SK-N-SH (cell line): ENCODE measurements at regions not wholly inside any gene's neighbourhood (a gene's known extent, or its start where the extent isn't known, plus 50 kb on each side); places are given as distances from the start of the nearest gene placed in this dataset.
"Not testable (repeated sequence)": the region's sequence is repeated elsewhere in the genome, so short reads cannot be mapped to it uniquely, and the experiment has no call there.

Experiments used
- CTCF ChIA-PET: fragments of 300-600, 350-600 bp; formaldehyde crosslinking; extraction: SDS; loops from one replicate; lab custom pipeline; 2021; lab: Yijun Ruan, JAX
- POLR2A ChIA-PET: fragments of 350-600 bp; sonication (Branson Sonifier 250); formaldehyde crosslinking; extraction: SDS; loops from one replicate; lab custom pipeline; 2020; ENCODE audit warnings: antibody characterized with exemption, inconsistent platforms; lab: Yijun Ruan, JAX
- DNase-seq: peaks from one replicate; pipeline ENCODE4 v3.0.0; 2012
- H2AFZ ChIP-seq: fragments of 200-600 bp; sonication (generic); 2 replicates; pipeline ENCODE4 v1.8.1; 2016; ENCODE audit warnings: antibody characterized with exemption, mild to moderate bottlenecking, low read depth
- H3F3A ChIP-seq: fragments of 200-600 bp; sonication (generic); replicated peaks from 2 replicates; pipeline ENCODE3; 2016; ENCODE audit warnings: antibody characterized with exemption, mild to moderate bottlenecking; ENCODE audit not compliant: insufficient read depth
- H3K27ac ChIP-seq, 2 experiments: fragments of 200-500 bp in 1 of 2; fragments of 200-600 bp in 1 of 2; sonication (Bioruptor generic) in 1 of 2; sonication (generic), shearing (Covaris generic) in 1 of 2; 2 replicates each; pipeline versions ENCODE4 v1.5.1 to v1.6.1; 2014 to 2016; ENCODE audit warnings: low read depth in 2 of 2, inconsistent platforms in 1 of 2, low read length in 1 of 2, mild to moderate bottlenecking in 1 of 2, mixed read lengths in 1 of 2
- H3K27me3 ChIP-seq: fragments of 200-600 bp; sonication (generic), shearing (Covaris generic); 2 replicates; pipeline ENCODE4 v1.6.1; 2016; ENCODE audit warnings: mixed run types; ENCODE audit not compliant: insufficient read depth
- H3K36me3 ChIP-seq, 2 experiments: fragments of 200-500 bp in 1 of 2; fragments of 200-600 bp in 1 of 2; sonication (Bioruptor generic) in 1 of 2; sonication (generic) in 1 of 2; replicated peaks in 1 of 2; 2 replicates each; pipeline versions ENCODE3 to v1.5.1; 2014 to 2016; ENCODE audit warnings: low read length in 1 of 2, mild to moderate bottlenecking in 1 of 2; ENCODE audit not compliant: insufficient read depth in 2 of 2, control insufficient read depth in 1 of 2
- H3K4me1 ChIP-seq, 2 experiments: fragments of 200-500 bp in 1 of 2; fragments of 200-600 bp in 1 of 2; sonication (Bioruptor generic) in 1 of 2; sonication (generic), shearing (Covaris generic) in 1 of 2; 2 replicates each; pipeline versions ENCODE4 v1.5.1 to v1.6.1; 2014 to 2016; ENCODE audit warnings: low read depth in 1 of 2, low read length in 1 of 2, mixed run types in 1 of 2; ENCODE audit not compliant: insufficient read depth in 2 of 2, control insufficient read depth in 1 of 2
- H3K4me2 ChIP-seq: fragments of 200-600 bp; sonication (generic), shearing (Covaris generic); 2 replicates; pipeline ENCODE4 v1.6.1; 2017; ENCODE audit warnings: mixed run types
- H3K4me3 ChIP-seq, 2 experiments: fragments of 200-500 bp in 1 of 2; fragments of 200-600 bp in 1 of 2; sonication (Bioruptor generic) in 1 of 2; sonication (generic), shearing (Covaris generic) in 1 of 2; 2 replicates each; pipeline versions ENCODE4 v1.5.1 to v1.8.1; 2014 to 2016; ENCODE audit warnings: low read depth in 2 of 2, inconsistent platforms in 1 of 2, low read length in 1 of 2, mild to moderate bottlenecking in 1 of 2, mixed read lengths in 1 of 2, moderate library complexity in 1 of 2
- H3K79me2 ChIP-seq: fragments of 200-600 bp; sonication (generic); 2 replicates; pipeline ENCODE4 v1.8.1; 2017; ENCODE audit warnings: mild to moderate bottlenecking; ENCODE audit not compliant: insufficient read depth
- H3K9ac ChIP-seq: fragments of 200-600 bp; sonication (generic); 2 replicates; pipeline ENCODE4 v1.6.1; 2017; ENCODE audit warnings: mixed run types
- H3K9me2 ChIP-seq: fragments of 200-600 bp; sonication (generic); 2 replicates; pipeline ENCODE4 v1.6.1; 2017; ENCODE audit warnings: mixed run types
- H3K9me3 ChIP-seq: fragments of 200-600 bp; sonication (generic); 2 replicates; pipeline ENCODE4 v1.6.1; 2017; ENCODE audit warnings: mixed run types, mild to moderate bottlenecking, moderate library complexity
- H4K20me1 ChIP-seq: fragments of 200-600 bp; sonication (generic); 2 replicates; pipeline ENCODE4 v1.6.1; 2017; ENCODE audit warnings: mild to moderate bottlenecking, mixed run types; ENCODE audit not compliant: insufficient read depth
- FOSL2 ChIP-seq: IDR thresholded peaks from 2 replicates; pipeline ENCODE4 v1.4.0; 2012; ENCODE audit warnings: low read depth, mild to moderate bottlenecking, moderate library complexity, borderline replicate concordance
- GABPA ChIP-seq: IDR thresholded peaks from 2 replicates; pipeline ENCODE4 v1.4.0; 2012; ENCODE audit warnings: low read depth, mild to moderate bottlenecking
- JUND ChIP-seq: IDR thresholded peaks from 2 replicates; pipeline ENCODE4 v1.4.0; 2012
- MXI1 ChIP-seq: IDR thresholded peaks from 2 replicates; pipeline ENCODE4 v1.6.1; 2012; ENCODE audit warnings: mild to moderate bottlenecking, low read depth, low read length, improper control_type of control experiment
- POLR2AphosphoS5 ChIP-seq: IDR thresholded peaks from 2 replicates; pipeline ENCODE4 v1.6.1; 2012; ENCODE audit warnings: low read depth, low read length
- RCOR1 ChIP-seq: fragments of 150-350 bp; IDR thresholded peaks from 2 replicates; pipeline ENCODE4 v1.6.1; 2017; ENCODE audit warnings: antibody characterized with exemption, low read length
- REST ChIP-seq: IDR thresholded peaks from 2 replicates; pipeline ENCODE4 v1.6.1; 2012; ENCODE audit warnings: mild to moderate bottlenecking, low read depth, low read length, moderate library complexity
- SIN3A ChIP-seq: IDR thresholded peaks from 2 replicates; pipeline ENCODE4 v1.6.1; 2012; ENCODE audit warnings: low read depth, mild to moderate bottlenecking, low read length, moderate library complexity, borderline replicate concordance
- TCF12 ChIP-seq: IDR thresholded peaks from 2 replicates; pipeline ENCODE4 v1.4.0; 2012
- TEAD4 ChIP-seq: IDR thresholded peaks from 2 replicates; pipeline ENCODE4 v1.4.0; 2012; ENCODE audit warnings: mild to moderate bottlenecking, borderline replicate concordance; ENCODE audit not compliant: insufficient read depth
- USF2 ChIP-seq: fragments of 150-350 bp; IDR thresholded peaks from 2 replicates; pipeline ENCODE4 v1.6.1; 2017; ENCODE audit warnings: antibody characterized with exemption, low read length, low read depth, borderline replicate concordance
- YY1 ChIP-seq: IDR thresholded peaks from 2 replicates; pipeline ENCODE4 v1.4.0; 2012; ENCODE audit warnings: low read depth, mild to moderate bottlenecking
- ZBTB33 ChIP-seq: IDR thresholded peaks from 2 replicates; pipeline ENCODE4 v1.4.0; 2012; ENCODE audit warnings: low read depth, borderline replicate concordance
- WGBS: methylation state at CpG from one replicate; pipeline ENCODE4 v1.1.6; 2017; ENCODE audit warnings: low lambda C conversion rate; 5-methylcytosine and 5-hydroxymethylcytosine counted together

GRCh38 chr14:95619785-95620417 lies 66.3 kb upstream of the TCL1B start (continued):
- TF ChIP-seq FOSL2 = no peak

- no peaks in the 10 kb centered on the region for H3K9me2 ChIP-seq
- H3K79me2 ChIP-seq = no peaks in the 10 kb centered on the region
- no peaks in the 10 kb centered on the region for H3F3A ChIP-seq
- no peak overlapping the region for H3K4me2 ChIP-seq
- 68% methylated on average over 15 of the region's 16 CpGs for WGBS
- POLR2A ChIA-PET = no interaction called here
- no peak overlapping the region for H3K4me3 ChIP-seq
- no peaks in the 10 kb centered on the region for H3K4me1 ChIP-seq
- H3K27ac ChIP-seq = no peak overlapping the region
- H4K20me1 ChIP-seq = no peaks in the 10 kb centered on the region
- H2AFZ ChIP-seq = no peak overlapping the region
- no peak overlapping the region for H3K9ac ChIP-seq
- no peaks in the 10 kb centered on the region for H3K9me3 ChIP-seq
- DNase-seq = no peak
- H3K27me3 ChIP-seq = no peaks in the 10 kb centered on the region
- TF ChIP-seq FOSL2 (no peak), YY1 (no peak), ZBTB33 (no peak)
- CTCF ChIA-PET = interaction anchor here (1.0 kb wide), 2 partner anchors 7 to 17 kb away, joined by 3 read pairs; no protein-coding TSS in a partner anchor
- no peaks in the 10 kb centered on the region for H3K36me3 ChIP-seq
These were observed 65.6 kb upstream of the TCL1B start for GRCh38 chr14:95620659-95621059.

- Histone ChIP-seq H3K27ac (no peak overlapping the region), H3K27me3 (no peaks in the 10 kb centered on the region), H2AFZ (no peak overlapping the region), H3K9me2 (no peaks in the 10 kb centered on the region), H3K36me3 (no peaks in the 10 kb centered on the region), H3K4me2 (no peak overlapping the region), H3F3A (no peaks in the 10 kb centered on the region), H3K9me3 (no peaks in the 10 kb centered on the region), H3K4me3 (no peak overlapping the region), H3K4me1 (no peaks in the 10 kb centered on the region), H4K20me1 (no peaks in the 10 kb centered on the region), H3K79me2 (no peaks in the 10 kb centered on the region), H3K9ac (no peak overlapping the region)
- POLR2A ChIA-PET = no interaction called here
- no peak for DNase-seq
- WGBS = 6% methylated on average over 5 of the region's 5 CpGs
- CTCF ChIA-PET = interaction anchor here (1.0 kb wide), 1 partner anchor 185 kb away, joined by 3 read pairs; no protein-coding TSS in a partner anchor
- TF ChIP-seq JUND = no peak
- TF ChIP-seq MXI1 = no peak
- TF ChIP-seq REST = no peak
- TF ChIP-seq TEAD4 = no peak
- TF ChIP-seq USF2 = no peak
- no peak for TF ChIP-seq SIN3A
- TF ChIP-seq RCOR1 = no peak
- no peak for TF ChIP-seq POLR2AphosphoS5
- TF ChIP-seq GABPA = no peak
- TF ChIP-seq TCF12 = no peak
These were observed 63.0 kb upstream of the TCL1B start for GRCh38 chr14:95623195-95623594.

GRCh38 chr14:95625710-95626109 lies 60.5 kb upstream of the TCL1B start:
- H3K9me2 ChIP-seq, H3K27me3 ChIP-seq, H3K9ac ChIP-seq, H3K27ac ChIP-seq, CTCF ChIA-PET, H3K4me1 ChIP-seq, H3K79me2 ChIP-seq, H3K9me3 ChIP-seq, DNase-seq, H2AFZ ChIP-seq, H4K20me1 ChIP-seq, H3F3A ChIP-seq, H3K36me3 ChIP-seq, H3K4me2 ChIP-seq, H3K4me3 ChIP-seq, POLR2A ChIA-PET: not testable (repeated sequence)
- 27% methylated on average over 2 of the region's 2 CpGs for WGBS
